A673 (cell line): ENCODE measurements at regions not wholly inside any gene's neighbourhood (a gene's known extent, or its start where the extent isn't known, plus 50 kb on each side); places are given as distances from the start of the nearest gene placed in this dataset.

Experiments
- CTCF ChIP-seq: fragments of 300-800, 200-600 bp; sonication (generic); conservative IDR thresholded peaks from 2 replicates; pipeline ENCODE4 v1.5.1; 2017; ENCODE audit warnings: low read depth, mild to moderate bottlenecking, antibody characterized with exemption, low read length, moderate library complexity, mixed read lengths
- EZH2 ChIP-seq: fragments of 200-600 bp; sonication (generic); IDR thresholded peaks from 2 replicates; pipeline ENCODE4 v1.6.1; 2017; ENCODE audit warnings: borderline replicate concordance, low read depth, mild to moderate bottlenecking, mixed read lengths, antibody characterized with exemption, low read length; ENCODE audit not compliant: poor library complexity, severe bottlenecking

GRCh38 chr12:13348464-13348863 is 151.9 kb downstream of the EMP1 start:
- TF ChIP-seq CTCF: no peak
- TF ChIP-seq EZH2: no peak
